ENCODE measurements at regions not wholly inside any gene's neighbourhood (a gene's known extent, or its start where the extent isn't known, plus 50 kb on each side); places are given as distances from the start of the nearest gene placed in this dataset.

DNA sequence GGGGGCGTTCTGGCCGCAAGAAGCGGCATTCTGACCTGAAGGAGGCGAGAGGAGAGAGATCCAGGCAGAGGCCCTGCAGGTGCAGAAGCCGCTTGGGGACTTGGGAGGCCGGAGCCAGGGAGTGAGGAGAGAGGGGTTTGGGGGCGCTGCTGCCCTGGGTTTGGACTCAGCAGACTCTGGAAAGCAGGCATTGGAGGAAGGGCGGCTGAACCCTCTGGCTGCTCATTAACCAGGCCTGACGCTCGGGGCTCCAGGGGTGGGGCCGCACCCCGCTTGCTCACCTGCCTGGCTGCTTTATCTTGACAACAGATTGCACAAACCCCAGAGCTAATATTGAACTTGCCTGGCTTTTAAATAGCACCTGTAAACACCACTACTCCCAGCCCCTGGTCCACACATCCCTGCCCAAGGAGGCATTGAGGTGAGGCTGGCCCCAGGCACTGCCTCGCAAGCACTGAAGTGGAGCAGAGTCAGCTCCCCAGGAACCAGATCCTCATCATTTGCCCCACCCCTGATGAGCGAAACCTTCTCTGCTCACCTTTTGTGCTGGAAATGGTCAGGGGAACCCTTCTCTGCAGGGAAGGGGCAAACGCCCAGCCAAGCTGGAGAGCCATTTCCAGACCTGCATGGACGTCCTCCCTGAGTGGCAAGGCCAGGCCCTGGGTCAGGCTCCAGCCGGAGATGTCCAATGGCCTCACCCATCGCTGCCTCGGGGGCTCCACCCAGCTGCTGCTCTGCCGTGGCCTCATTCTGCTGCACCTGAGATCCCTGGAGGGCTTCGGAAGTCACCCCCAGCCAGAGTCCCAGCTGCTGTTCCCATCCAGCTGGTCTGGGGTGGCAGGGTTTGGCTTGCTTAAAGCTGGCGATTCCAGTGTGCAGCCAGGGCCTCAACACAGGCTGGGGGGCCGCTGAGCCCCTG, 190.2 kb upstream of the GSE1 start:
- no peak for TF ChIP-seq ZNF274 (IDR thresholded peaks at IDR 0.05; ENCODE audit: low read depth, low read length)
- no peak overlapping the region for H3K4me3 ChIP-seq (ENCODE audit: low read length)

DNA sequence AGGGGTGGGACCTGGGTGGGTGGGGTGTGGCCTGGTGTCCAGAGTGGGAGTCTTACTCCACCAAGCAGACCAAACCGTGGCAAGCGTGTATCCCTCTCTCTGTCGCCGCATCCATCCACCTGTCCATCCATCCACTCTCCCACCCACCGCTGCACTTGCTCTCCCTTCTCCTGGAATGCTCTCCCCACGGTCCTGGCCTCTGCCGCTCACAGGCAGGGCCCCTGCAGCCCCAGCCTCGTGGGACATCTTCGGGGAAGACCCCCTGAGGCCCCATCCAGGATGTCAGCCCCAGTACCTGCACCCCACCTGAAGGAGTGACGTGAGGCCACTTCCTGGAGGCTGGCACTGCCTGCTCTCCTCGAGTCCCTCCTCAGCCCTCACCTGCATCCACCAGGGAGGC, 189.5 kb upstream of the GSE1 start:
- TF ChIP-seq ZNF274 (IDR thresholded peaks at IDR 0.05; ENCODE audit: low read depth, low read length) = no peak
- no peak overlapping the region for H3K4me3 ChIP-seq (ENCODE audit: low read length)

DNA sequence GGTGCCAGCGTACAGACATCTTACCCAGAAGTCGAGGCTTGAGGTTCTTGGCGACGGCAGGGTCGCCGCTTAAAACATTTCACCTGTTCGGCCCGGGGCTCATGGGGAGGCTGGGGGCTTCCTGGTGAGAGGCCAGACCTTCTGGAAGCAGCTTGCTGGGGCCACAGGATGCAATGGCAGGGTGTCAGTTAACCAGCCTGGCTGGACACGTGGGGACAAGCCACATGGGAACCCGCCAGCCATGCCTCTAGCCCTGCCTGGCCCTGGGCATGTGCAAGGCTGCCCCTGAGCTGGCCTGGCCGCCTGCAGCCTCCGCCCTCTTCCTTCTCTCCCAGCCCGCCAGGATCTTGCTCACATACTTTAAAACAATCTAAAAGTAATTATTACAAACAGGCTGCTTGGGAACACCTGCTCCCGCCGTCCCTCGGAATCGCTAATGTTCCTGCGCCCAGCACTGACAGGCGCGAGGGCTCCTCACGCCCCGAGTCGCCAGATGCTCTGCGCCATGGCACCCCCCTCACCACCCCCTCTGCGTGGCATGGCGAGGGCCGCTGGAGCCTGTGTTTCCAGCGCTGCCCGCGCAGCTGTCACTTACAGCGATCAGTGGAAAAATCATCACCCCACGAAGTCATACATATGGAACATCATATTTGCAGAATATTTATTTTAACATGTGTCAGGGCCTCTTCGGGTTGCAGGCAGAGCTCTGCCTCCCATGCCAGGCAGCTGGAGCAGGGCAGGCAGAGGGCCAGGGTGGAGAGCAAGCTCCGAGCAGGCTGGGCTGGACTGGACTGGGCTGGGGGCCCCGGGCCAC, 188.7 kb upstream of the GSE1 start:
- no peak overlapping the region for H3K4me3 ChIP-seq (ENCODE audit: low read length)
- TF ChIP-seq ZNF274 (IDR thresholded peaks at IDR 0.05; ENCODE audit: low read depth, low read length) = no peak

DNA sequence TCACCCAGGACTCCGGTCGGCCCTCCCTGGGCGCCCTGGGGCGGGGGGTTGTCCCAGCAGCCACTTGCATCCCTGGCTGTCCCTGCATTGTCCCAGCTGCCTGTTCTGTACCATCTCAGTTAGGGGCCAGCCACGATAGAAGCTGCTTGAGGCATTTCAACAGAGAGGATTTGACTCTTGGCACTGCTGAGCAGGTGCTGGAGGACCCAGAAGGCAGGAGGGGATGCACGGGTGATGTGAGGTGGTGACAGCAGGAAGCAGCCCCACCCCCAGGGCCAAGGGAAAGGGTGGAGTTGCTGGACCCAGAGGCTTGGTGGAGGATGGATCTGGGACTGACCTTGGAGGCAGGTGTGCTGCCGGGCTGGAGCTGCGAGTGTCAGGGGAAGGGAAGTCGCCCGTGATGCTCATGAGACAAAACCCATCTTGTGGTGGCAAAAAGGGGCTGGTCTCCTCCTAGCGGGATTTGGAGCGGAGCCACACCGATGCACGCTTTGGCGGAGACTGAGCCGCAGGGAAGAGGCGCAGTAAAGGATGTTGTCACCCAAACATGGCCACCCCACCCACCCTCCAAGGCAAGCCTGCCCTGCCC, 188.0 kb upstream of the GSE1 start:
- H3K4me3 ChIP-seq (ENCODE audit: low read length) = no peak overlapping the region
- no peak for TF ChIP-seq ZNF274 (IDR thresholded peaks at IDR 0.05; ENCODE audit: low read depth, low read length)

DNA sequence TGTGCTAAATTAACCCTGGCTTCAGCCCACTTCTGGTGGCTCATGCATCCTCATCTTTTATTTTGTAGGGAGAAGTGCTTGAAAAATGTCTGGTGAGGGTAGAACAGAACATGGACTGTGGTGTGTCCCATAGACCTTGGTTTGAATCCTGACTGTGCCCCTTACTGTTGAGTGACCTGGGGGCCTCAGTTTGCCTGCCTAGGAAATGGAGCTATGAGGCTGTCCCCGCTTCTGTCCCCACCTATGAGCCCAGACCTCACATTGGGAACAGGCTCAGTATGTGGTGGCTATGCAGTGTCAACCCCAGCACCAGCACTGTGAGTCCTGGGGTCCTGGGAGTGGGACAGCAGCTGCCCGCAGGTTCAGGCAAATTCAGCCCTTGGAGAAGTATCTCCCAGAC, 186.3 kb upstream of the GSE1 start:
- TF ChIP-seq ZNF274 (IDR thresholded peaks at IDR 0.05; ENCODE audit: low read depth, low read length) = no peak
- H3K4me3 ChIP-seq (ENCODE audit: low read length) = no peak overlapping the region

DNA sequence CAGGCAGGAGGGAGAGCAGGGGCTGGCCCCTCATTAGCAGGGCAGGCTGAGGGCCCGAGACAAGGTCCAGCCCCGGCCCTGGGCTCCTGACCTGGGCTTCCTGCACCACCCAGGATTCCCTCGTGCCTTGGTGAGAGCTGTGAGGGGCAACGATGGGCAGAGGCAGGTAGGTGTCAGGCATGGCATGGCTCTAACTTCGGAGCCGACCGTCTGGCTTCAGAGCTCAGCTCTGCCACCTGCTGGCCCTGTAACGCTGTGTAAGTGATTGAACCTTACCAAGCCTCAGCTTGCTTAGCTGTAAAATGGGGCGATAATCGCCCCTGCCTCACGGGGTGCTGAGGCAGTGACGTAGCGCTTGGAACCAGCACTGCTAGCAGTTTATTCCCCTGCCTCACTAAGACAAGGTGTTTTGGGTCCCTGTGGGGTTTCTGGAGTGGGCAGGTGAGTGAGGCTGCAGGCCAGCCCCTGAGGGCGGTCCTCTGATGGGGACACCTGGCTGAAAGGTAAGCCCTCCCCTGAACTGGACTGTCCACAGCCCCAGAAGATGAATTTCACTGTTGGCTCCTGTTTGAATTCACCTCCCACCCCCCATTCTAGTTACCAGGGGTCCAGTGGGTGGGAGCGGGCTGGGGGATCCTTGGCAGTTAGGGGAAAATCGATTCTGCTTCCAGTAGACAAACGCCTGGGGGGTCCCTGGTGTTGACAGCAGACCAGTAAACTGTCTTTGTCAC, 184.8 kb upstream of the GSE1 start:
- no peak overlapping the region for H3K4me3 ChIP-seq (ENCODE audit: low read length)
- TF ChIP-seq ZNF274 (IDR thresholded peaks at IDR 0.05; ENCODE audit: low read depth, low read length) = no peak

DNA sequence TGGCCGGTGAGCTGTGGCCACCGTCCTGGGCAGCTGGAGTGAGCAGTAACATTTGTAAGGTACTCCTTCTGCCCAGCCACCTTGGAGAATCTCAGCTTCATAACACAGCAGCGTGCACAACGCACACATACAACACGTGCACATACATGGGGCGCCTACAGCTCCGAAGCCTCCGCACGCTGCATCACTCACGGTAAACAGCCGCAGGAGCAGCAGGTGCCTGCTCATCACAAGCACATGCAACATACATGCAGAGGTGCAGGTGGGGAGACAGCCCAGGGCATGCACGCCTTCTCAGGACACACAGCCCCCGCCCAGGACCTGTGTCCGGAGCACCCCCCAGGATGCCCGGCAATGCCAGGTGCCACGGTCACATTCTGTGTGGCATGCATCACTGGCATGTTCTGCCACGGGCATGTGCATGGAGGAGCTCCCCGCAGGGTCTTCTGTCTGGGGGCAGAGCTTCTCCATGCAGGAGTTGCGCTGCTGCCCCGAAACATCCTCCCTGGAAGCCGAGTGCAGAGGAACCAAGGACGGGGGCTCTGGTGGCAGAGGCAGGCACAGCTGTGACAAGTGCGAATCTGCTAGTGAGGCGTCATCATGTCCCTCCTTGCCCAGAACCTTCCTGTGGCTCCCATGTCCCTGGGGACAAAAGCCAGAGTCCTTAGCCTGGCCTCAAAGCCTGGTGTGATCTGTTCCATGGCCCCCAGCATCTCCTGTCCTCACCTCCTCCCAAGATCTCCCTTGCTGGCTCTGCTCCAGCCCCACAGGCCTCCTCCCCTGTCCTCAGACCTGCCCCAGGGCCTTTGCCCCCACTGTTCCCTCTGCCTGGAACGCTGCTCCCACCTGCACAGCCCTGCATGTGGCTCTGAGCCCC, 184.0 kb upstream of the GSE1 start:
- no peak for TF ChIP-seq ZNF274 (IDR thresholded peaks at IDR 0.05; ENCODE audit: low read depth, low read length)
- H3K4me3 ChIP-seq (ENCODE audit: low read length) = no peak overlapping the region

DNA sequence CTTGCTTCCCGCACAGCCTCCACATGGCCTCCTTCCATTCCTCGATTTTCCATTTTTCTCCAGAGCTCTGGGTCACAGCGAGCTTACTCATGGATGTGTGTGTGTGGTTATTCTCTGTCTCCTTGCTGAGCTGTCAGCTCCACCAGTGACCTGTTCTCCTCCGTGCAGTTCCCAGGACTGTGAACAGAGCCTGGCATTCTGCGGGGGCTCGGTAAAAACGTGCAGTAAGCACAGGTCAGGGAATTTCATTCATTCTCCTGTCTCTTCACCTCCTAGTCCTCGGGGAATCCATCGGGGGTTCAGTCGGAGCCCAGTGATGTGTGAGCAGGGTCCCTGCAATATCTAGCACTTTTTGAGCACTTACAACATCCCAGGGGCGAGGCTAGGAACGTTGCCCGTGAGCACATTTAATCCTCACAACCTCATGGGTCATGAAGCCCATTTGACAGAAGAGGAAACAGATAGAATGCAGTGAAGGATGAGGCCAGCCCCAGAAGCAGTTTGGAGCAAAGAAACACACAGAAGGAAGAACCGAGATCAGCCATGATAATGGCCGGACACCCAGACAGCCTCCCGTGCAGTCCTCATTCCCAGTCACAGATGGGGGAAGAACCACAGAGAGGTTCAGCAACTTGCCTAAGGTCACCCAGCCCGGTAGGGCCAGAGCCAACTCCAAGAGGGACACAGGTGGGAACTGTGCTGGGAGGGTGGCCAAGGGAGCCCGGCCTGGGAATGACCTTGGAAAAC, 183.2 kb upstream of the GSE1 start:
- no peak for TF ChIP-seq ZNF274 (IDR thresholded peaks at IDR 0.05; ENCODE audit: low read depth, low read length)
- no peak overlapping the region for H3K4me3 ChIP-seq (ENCODE audit: low read length)

DNA sequence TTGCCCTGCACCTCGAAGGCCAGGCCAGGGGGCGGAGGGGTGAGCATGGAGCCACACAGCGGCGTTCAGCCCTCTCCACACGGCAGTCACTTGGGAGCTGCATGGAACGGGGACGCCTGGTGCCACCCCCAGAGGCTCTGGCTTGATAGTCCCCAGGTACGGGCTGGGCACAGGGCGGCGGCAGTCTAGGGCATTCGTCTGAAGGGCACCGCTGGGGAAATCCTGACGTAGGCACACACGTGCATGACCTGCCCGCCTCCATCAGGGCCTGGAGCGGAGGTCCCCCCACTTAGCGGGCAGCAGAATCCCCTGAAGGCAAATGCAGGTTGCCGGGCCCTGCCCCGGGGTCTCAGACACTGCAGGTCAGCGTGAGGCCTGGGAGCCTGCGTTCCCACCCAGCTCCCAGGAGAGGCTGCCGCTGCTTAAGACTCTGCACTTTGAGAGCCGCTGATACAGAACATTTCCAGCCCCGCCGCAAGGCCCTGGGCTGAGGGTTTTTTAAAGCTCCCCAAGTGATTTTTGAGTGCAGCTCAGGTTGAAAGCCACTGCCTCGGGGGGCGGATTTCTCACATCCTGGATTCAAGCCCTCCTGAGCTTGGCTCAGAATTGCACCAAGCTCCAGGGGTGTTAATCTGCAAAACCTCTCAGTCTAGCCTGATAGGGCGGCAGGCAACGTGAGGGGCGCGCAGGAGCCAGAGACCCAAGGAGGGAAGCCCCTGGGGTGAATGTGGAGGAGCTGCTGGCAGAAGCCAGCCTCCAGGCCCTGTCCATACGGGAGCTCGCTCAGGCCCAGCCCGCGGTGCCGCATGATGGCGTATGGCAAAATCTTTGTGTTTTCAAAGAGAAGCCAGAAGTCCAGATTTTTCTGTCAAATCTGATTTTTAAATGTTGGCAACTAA, 182.3 kb upstream of the GSE1 start:
- H3K4me3 ChIP-seq (ENCODE audit: low read length) = no peak overlapping the region
- no peak for TF ChIP-seq ZNF274 (IDR thresholded peaks at IDR 0.05; ENCODE audit: low read depth, low read length)

DNA sequence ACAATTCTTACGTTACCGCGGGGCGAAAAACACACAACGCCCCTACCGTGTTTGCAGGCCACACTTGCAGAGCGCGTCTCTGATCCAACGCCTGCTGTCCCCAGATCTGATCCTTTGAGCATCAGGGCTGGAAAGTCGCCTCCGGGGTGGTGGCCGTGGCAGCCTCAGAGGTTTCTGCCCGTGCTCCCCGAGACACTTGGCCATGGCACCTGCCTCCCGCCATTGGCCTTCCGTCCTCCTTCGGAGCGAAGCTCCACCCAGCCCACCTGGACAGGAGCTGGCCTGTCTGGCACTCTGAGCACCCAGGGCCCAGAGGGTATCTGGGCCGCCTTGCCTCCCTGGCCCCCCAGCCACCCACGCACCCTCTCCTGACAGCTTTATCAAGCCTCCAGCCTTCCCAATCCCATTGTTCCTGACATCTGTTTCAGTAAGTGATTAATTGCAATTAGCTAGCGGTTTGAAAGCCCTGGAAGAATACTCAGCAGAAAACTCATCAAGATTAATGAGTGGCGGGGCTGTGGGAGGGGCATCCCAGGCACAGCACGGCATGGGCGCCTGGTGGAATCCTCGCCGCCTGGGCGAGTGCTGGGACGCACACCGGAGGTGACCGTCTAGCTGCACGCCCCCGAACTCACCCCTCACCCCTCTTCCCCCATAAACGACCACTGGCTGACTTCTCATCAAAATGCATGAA, 181.5 kb upstream of the GSE1 start:
- no peak overlapping the region for H3K4me3 ChIP-seq (ENCODE audit: low read length)
- TF ChIP-seq ZNF274 (IDR thresholded peaks at IDR 0.05; ENCODE audit: low read depth, low read length) = no peak

DNA sequence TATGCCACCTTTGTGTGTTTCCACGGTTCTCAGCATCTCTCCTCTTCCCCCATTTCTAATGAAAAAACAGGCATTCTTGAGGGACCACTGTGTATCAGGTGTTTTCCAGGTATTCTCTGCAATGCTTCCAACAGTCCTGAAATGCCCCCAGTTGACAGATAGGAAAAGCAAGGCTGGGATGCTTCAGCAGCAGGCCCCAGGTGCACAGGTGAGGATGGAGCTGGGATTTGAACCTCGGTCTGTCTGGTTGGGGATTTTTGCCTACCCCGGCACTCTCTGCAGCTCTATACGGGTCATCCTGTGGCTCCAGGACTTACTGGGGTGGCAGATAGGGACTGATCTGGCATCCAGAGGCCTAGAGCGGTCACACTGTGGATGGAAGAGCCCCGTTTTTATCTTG, 180.5 kb upstream of the GSE1 start:
- TF ChIP-seq ZNF274 (IDR thresholded peaks at IDR 0.05; ENCODE audit: low read depth, low read length) = no peak
- no peak overlapping the region for H3K4me3 ChIP-seq (ENCODE audit: low read length)
